ENCODE measurements at regions not wholly inside any gene's neighbourhood (a gene's known extent, or its start where the extent isn't known, plus 50 kb on each side); places are given as distances from the start of the nearest gene placed in this dataset.

GRCh38 chr15:77898811-77899730 lies 178.4 kb downstream of the TBC1D2B start:
- TF ChIP-seq CTCF (IDR thresholded peaks at IDR 0.05) (no peak), POLR2AphosphoS5 (IDR thresholded peaks at IDR 0.05; ENCODE audit: low read depth, low read length) (no peak), TCF7L2 (IDR thresholded peaks at IDR 0.05; ENCODE audit: low read depth, low read length) (no peak), REST (IDR thresholded peaks at IDR 0.05; ENCODE audit: insufficient read depth in 1 of 2, low read depth in 2 of 2, low read length in 1 of 2) (no peak), SIN3A (IDR thresholded peaks at IDR 0.05; ENCODE audit: borderline replicate concordance, insufficient read depth, low read depth, low read length) (no peak)

Measured in Panc1 (cell line).